GM19023 (cell line): ENCODE measurements at regions not wholly inside any gene's neighbourhood (a gene's known extent, or its start where the extent isn't known, plus 50 kb on each side); places are given as distances from the start of the nearest gene placed in this dataset.
"Not testable (repeated sequence)": the region's sequence is repeated elsewhere in the genome, so short reads cannot be mapped to it uniquely, and the experiment has no call there.

ENCODE experiments used
- ATAC-seq: cut with Tn5 transposase; IDR thresholded peaks from one replicate; pipeline ENCODE4 v1.9.1; 2021; ENCODE audit warnings: mild to moderate bottlenecking, moderate library complexity; ENCODE audit not compliant: unreplicated experiment

DNA sequence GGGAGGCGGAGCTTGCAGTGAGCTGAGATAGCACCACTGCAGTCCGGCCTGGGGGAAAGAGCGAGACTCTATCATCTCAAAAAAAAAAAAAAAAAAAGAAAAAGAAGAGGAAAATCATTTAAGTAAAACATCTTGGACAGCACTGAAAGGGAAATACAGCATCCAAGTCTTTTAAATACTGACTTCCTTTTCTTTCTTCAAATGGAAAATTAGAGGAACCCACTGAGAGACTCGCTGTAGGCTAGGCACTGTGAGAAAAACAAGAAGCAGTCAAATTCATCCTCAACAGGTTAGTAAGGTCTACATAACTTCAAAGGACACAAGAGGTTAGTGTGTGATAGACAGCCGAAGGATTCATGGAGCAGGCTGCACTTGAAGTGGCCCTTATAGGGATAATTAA is 243.7 kb downstream of the BLID start:
- no peak for ATAC-seq

DNA sequence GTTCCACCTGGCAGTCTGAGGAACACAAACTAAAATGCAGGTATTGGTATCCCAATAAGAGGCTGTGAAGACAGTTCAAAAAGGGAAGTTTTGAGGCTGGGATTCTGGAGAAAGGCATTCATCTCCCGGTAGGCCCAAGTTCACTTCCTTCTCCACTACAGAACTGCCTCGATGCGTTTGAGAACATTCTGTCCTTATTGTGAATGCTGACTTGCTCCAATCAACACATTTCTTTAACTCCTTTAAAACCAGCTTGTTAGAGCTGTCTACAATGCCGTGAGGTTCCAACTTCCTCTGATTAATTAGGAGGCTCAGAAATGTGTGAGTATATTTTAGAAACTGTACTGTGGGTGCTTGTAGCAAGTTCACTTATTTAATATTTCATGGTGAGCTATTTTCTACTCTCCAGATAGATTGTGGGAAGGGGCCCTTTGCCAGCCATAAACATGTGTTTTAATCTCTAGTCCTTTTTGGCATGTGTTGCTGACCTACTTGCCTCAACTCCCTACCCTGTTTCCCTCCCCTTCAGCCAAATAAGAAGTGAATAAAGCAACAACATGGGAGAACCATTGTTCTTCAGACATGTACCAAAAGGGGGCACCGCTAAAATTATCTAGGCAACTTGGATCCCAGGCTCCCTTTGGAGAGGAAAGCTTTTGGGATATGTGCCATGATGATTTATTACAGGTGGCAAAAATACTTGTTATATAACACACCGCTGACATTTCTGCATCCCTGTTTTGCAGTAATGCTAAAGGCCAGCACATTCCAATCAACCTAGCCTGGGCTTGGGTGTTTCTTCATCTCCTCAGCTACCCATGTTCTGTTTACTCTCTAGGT is 245.6 kb downstream of the BLID start:
- no peak for ATAC-seq

DNA sequence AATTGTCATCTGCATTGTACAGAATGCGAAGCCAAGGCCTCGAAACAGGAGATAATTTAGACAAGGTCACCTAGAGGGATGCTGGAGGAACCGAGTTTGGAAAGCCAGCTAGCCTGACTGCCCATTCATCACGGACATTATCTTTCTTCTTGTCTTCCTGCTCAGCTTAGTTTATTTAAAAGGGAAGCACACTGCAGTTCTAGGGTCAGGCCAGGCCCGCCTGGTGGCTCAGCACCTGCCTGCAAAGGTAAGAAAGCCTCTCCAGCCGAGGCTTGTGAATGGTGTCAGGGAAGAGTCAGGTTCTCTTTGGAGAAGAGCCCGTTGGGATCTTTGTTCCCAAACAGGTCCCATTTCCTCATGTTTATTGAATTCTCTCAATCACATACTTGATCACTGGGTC is 246.5 kb downstream of the BLID start:
- ATAC-seq: no peak

DNA sequence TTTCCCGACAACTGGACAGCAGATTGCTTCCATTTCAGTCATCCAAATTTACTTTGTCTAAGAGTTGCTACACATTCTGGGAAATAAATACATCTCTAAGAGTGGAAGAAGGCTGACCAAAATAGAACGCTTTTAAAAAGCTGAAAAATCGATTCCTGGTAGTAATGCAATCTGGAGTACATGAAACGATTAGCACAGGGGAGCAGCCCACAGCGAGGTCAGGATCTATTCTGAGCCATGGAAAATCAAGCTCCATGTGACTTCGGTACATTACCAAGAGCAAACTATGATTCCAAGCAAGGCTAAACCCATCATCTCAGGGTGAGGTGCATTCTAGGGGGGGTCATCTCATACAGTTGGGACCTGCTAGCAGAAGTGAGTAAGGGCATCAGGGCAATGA is 249.3 kb downstream of the BLID start:
- no peak for ATAC-seq

DNA sequence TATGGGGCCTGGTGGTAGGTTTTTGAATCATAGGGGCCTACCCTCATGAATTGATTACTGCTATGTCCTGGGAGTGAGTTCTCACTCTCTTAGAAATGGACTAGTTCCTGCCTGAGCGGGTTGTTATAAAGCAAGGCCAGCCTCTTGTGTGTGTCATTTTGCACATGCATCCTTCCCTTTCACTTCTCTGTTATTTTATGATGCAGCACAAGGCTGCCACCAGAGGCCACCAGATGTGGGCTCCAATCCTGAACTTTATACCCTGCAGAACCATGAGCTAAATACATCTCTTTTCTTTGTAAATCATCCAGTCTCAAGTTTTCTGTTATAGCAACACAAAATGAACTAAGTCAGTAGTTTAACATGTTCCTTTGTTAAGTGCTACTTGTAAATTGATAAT is 251.4 kb downstream of the BLID start:
- ATAC-seq: no peak

DNA sequence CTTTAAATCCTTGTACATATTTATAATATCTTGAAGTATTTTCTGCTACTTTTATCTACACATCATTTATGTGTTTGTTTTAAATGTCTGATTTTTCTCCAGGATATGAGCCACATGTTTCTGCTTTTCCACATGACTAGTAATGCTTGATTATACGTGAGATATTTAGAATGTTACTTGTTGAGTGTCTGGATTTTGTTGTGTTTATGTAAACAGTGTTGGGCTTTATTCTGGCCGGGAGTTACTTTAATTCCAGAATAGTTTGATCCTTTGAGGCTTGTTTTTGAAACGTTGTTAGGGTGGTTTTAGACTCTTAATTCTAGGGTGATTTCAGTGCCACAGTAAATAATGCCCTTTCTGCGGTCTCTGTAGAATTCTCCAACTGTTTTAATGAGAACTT is 252.9 kb downstream of the BLID start:
- no peak for ATAC-seq

DNA sequence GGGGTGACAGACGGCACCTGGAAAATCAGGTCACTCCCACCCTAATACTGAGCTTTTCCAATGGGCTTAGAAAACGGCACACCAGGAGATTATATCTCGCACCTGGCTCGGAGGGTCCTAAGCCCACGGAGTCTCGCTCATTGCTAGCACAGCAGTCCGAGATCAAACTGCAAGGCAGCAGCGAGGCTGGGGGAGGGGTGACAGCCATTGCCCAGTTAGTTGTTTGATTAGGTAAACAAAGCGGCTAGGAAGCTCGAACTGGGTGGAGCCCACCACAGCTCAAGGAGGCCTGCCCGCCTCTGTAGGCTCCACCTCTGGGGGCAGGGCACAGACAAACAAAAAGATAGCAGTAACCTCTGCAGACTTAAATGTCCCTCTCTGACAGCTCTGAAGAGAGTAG is 260.9 kb downstream of the BLID start:
- ATAC-seq: not testable (repeated sequence)

DNA sequence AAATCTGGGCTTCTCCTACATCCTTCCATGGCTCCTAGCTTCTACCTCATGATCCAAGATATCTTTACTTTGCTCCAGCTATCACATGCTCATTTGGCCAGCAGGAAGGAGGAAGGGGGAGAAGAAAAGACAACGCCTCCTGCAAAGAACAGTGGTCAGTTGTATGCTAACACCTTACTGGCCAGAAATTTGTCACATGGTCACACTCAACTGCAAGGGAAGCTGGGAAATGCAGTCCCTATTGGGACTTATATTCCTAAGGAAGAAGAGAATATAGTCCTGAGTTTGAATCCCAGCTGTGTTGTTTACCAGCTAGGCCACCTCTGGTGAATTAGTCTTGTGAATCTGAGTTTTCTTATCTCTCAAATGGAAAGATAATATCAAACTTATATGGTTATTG is 272.0 kb downstream of the BLID start:
- ATAC-seq: no peak

DNA sequence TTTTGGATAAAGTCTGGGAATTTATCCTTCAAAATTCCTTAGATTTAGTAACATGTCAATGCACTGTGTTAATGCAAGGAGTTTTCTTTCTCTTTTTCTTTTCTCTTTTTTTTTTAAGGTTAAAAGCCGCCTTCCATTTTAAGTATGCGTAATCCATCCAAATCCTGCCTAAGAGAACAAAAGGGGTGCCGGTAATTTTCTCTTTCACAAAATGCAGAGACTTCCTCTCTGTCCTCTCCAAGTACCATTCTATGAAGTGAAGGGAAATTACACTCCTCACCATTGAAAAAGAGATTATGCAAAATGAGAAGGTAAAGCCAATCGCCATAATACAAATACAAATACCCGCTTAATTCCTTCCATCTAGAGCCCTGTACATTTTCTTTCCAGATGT is 273.8 kb downstream of the BLID start:
- no peak for ATAC-seq

DNA sequence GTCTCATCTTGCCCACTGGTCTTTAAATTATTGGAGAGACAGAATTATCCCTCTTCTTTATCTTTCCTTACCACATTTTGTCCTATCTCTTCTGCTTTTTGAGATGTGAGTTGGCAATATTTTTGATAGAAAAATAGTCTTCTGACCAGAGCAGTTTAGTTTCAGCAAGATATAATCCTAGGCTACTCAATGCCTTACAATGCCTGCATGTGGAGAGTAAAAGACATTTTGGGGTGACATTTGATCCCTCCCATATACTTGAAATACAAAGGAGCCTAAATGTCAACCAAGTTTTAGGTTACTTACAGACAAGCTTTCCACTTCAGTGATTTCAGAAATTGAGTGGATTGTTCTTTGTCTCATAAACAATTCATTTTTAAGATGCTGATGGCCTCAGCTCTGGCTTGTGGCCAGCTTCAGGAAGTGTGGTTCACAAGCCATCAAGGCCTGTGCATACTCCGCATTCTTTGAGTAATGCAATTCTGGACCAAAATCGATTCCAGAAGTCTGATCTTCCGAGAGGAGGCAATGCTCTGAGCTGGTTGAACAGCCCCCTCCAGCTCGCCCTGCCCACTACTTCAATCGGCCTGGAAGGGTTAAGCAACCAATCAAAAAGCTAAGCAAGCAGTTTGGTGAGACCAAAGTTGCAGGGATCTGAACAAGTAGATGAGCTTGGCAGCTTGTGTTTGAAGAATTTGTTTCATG is 274.4 kb downstream of the BLID start:
- ATAC-seq: no peak

DNA sequence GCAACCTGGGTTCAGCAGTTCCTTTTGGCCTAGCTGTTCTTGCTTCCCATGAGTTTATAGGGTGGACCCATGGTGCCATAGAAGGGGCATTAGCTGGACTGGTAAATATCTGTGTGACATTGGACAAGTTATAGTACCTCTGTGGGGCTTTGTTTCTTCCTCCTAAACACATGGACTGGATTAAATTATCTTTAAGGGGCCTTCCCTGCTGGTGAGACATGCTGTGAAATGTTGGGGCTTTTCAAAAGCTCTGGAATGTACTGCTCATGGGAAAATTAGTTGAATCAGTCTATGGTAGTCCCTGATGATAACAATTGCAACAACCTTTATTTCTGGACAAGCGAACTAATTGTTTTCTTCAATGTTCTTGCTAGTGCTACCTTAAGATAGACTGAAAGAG is 276.2 kb downstream of the BLID start:
- ATAC-seq: no peak

DNA sequence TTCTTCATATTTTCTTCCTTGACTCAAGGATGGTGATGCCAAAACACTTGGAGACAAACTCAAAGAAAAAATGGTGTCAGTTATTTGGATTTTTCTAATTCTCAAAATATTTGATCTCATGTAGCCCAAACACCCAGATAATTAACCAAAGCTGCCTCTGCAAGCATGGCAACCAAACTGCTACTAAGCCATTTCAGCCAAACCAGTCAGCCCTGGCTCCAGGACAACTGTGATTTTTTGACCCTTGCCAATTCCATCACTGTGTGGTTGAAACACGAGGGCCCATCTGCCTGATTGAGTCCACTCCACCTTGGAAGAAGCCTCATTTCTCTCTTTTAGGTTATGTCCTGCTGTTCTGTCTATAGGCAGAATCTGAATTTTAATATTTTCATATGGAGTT is 277.4 kb downstream of the BLID start:
- ATAC-seq: no peak

DNA sequence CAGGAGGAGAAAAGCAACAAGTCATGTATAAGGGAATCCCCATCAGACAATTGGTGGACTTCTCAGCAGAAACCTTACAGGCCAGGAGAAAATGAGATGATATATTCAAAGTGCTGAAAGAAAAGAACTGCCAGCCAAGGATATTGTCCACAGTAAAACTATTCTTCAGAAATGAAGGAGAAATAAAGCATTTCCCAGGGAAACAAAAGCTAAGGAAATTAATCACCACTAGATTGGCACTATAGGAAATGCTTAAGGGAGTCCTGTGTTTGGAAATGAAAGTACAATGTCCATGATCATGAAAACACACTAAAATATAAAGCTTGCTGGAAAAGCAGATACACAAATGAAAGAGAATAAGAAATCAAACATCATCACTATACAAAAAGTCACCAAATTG is 282.0 kb downstream of the BLID start:
- ATAC-seq: no peak

DNA sequence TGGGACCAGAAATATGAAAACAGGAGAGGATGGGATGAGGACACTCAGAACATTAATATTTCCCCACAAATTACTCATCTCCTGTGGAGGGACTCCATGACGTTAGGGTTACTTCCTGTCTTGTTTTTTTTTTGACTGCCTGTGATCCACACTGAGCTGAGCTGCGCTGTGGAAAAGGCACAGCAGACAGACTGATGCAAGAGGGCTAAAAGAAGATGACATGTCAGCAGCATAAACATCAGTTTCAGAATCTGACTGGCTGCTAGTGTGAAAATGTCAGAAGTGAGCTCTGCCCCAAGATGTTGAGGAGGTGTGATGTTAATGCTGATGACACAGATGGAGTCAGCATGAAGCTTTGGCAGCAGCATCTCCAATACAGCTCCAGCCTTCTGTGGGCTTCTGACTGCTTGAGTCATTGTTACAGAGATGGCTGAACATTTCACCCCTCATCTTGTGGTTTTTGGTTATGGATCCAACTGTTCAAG is 286.8 kb downstream of the BLID start:
- no peak for ATAC-seq

DNA sequence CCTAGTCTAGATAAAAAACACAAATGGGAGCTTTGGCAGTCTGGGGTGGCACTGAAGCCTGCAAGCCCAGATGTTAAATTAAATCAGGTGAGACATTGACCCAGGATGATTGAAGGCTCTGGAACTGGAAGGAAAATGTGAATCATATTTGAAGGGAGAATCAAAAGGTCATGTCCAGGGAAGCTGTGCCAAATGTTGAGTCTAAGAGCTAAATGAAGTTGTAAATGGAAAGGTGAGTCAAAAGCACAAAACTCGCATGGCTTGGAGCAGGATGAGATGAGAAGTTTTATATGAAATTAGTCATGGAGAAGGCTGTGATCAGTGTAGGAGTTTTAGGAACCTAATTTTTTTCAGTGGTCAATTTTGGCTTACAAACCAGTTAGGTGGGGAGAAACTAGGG is 301.1 kb downstream of the BLID start:
- no peak for ATAC-seq

DNA sequence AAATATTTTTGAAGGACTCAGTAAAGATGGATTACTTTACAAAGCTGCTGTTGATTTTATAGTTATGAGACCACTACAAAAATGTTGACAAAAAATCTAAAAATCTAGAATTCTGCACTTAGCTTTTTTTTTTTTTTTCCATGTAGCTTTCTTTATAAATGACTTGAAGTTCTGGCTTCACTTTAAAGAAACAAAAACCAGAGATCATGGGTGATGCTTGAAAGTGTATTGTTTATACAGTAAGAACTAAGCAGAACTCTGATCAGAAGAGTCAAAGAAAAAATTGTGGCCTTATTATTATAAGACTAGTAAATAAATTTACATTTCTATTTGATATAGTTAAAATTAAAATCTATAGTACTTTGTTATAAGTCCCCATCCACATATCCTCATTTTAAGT is 301.7 kb downstream of the BLID start:
- no peak for ATAC-seq

DNA sequence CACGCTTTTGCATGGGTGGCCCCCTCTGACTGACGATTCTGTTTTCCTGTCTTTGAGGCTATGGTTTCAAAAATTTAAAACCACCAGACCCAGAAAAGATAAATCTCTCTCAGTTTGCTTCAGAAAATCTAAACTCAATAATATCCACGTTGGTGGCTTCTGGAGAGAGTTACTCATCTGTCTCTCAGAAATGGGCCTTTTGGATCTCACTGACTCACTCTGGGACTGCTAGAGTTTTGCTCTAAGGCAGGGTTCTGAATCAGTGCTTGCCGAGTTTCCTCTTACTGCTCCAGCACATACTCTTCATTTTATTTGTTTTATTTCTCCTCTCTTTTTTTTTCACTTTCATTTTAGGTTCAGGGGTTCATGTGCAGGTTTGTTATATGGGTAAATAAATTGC is 305.7 kb downstream of the BLID start:
- no peak for ATAC-seq

DNA sequence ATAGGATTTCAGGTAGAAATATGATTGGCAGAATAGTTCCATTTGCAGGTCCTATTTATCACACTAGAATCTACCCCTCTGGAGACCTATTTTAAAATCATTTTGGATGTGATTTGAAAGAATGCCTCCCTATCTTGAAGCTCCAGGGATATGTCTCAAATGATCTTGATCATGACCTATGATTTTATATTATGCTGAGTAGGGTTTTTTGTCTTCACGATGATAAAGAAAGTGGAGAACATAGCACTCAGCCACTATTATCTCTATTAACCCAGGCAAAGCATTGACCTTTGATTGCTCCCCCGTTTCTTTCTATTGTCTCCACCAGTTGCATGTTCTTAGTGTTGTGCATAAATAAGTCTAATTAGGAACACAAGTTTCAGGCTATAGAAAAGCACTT is 307.9 kb downstream of the BLID start:
- ATAC-seq: no peak

DNA sequence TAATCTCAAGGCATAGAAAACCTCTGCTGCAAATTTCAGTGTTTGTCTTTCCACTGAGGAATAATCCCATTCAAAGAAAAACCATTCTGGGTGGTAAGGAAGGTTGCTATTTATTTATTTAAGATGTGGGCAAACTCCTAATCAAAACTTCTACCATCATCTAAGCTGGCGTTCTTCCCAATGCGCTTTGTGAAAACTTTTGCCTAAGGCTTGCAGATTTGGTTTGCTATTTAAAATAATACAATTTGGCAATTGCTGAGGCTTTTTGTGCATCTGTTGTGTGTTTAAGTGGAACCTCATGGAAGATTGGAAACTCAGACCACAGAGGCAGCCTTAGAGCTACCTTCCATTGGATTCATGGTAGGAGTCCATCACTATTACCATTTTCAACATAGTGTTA is 309.0 kb downstream of the BLID start:
- no peak for ATAC-seq

DNA sequence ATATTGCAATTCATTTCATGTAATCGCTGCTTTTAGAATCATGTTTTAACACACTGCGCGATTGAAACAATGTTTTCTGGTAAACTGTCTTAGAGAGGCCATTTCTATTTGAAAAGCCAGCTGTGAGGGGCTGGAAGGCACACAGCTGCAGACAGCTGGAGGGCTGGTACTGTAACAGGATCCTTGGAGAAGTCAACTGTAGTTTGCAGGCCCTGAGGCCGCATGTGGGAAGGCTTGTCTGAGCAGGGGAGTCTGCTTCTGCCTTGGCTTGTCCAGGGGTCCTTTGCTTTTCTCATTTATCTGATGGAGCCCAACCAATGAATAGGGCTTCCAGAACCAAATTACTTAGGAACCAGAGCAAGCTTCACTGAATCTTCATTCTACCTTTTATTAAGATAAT is 313.5 kb downstream of the BLID start:
- no peak for ATAC-seq

DNA sequence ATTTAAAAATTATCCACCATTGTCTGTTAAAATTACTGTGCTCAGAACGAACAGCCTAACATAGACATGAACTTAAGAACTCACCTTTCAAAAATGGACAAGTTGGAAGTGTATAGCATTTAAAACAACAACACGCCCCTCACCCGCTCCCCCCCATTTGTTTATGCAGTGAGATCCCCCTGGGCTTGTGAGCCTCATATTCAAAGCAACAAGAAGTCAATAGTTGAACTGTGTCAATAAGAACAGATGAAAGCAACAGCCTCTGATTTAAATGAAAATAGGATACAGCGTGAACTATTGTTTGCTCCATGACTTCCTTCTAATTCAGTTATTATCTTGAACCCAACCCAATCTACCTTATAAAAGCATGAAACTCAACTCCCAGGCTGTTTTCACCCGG is 314.2 kb downstream of the BLID start:
- ATAC-seq: no peak

DNA sequence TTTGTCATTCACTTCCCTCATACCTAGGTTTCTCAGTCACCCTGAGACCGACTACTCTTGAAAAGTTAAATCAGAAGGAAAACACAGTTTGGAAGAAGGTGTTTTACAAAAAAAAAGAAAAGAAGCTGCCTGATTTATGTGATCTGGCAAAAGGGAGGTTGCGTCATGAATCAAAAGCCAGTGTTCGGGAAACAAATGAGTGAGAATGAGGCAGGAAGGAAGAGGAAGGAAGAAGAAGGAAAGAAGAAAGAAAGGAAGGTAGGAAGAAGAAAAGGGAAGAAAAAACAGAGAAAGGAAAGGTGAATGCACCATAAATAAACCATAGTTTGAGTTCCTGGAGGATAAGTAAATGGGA is 314.6 kb downstream of the BLID start:
- no peak for ATAC-seq
